ENCODE measurements at regions not wholly inside any gene's neighbourhood (a gene's known extent, or its start where the extent isn't known, plus 50 kb on each side); places are given as distances from the start of the nearest gene placed in this dataset.

DNA sequence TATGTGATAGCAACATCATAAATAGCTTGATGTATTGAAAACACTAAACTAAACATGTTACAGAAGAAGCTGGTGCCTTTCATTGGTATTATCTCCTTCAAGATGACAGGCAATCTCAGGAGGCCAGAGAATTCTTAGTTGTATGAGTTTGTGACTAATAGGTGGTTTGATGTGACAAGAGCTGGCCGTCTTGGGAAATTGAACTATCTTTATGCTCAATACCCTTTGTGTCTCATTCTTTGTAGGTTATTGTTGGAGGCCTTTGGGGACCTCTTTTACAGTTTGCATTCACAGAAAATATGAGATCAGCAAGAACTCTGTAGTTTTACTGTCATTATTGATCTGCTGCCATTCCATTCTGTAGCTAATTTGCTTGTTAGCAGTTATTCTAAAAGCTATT, 659.2 kb upstream of the PITX2 start:
- TF ChIP-seq CTCF (IDR thresholded peaks at IDR 0.05; ENCODE audit: poor library complexity) (no peak), EZH2 (IDR thresholded peaks at IDR 0.05; ENCODE audit: borderline replicate concordance) (no peak)
